Stimulated activated CD8-positive, alpha-beta memory T cell treated with anti-CD3 and anti-CD28 coated beads, Interleukin-4, amount 100 ng/mL, for 48 hours (primary cell): ENCODE measurements at regions not wholly inside any gene's neighbourhood (a gene's known extent, or its start where the extent isn't known, plus 50 kb on each side); places are given as distances from the start of the nearest gene placed in this dataset.
"Not testable (repeated sequence)": the region's sequence is repeated elsewhere in the genome, so short reads cannot be mapped to it uniquely, and the experiment has no call there.

Experiments used
- DNase-seq: peaks from one replicate; pipeline ENCODE4 v3.0.0-alpha.2; 2020

- DNase-seq: no peak
Measured at GRCh38 chr6:144438103-144438502, 153.0 kb downstream of the UTRN start.

- DNase-seq: no peak
Measured at GRCh38 chr6:144439016-144439415, 153.9 kb downstream of the UTRN start.

DNA sequence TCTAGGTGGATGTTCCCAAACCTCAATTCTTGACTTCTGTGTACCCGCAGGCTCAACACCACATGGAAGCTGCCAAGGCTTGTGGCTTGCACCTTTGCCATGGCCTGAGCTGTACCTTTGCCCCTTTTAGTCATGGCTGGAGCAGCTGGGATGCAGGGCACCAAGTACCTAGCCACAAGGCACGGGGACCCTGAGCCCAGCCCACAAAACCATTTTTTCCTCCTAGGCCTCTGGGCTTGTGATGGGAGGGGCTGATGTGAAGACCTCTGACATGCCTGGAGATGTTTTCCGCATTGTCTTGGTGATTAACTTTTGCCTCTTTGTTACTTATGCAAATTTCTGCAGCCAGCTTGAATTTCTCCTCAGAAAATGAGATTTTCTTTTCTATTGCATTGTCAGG, 156.7 kb downstream of the UTRN start:
- DNase-seq: not testable (repeated sequence)

DNA sequence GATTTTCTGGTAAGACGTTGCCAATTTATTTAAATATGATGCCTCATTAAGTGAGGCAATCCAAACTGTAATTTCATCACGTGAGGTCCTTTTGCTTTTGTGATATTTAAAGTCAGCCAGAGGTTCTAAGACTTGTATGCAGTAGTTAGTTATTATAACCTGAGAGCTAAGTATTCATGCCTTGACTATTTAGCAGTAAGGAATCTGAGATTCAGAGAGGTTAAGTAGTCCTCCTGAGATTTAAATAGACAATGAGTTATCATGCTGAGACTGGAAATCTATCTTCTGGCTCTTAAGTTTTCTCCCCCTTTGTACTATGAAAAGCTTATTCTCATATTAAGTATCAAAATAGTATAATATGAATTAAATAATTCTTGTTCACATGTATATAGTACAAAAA, 158.0 kb downstream of the UTRN start:
- DNase-seq: no peak

GRCh38 chr6:144447472-144447871, 162.3 kb downstream of the UTRN start:
- DNase-seq: no peak

- DNase-seq: no peak
Measured at GRCh38 chr6:144449218-144449617, 164.1 kb downstream of the UTRN start.

- no peak for DNase-seq
Measured at GRCh38 chr6:144449911-144450597, 164.9 kb downstream of the UTRN start.

- no peak for DNase-seq
Measured at GRCh38 chr6:144460327-144461095, 175.4 kb downstream of the UTRN start.

DNA sequence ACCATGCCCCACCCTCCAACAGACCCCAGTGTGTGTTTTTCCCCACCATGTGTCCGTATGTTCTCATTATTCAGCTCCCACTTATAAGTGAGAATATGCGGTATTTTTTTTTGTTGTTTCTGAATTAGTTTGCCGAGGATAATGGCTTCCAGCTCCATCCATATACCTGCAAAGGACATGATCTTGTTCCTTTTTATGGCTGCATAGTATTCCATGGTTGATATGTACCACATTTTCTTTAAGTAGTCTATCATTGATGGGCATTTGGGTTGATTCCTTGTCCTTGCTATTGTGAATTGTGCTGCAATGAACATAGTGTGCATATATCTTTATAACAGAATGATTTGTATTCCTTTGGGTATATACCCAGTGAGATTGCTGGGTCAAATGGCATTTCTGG, 176.9 kb downstream of the UTRN start:
- DNase-seq: no peak

DNA sequence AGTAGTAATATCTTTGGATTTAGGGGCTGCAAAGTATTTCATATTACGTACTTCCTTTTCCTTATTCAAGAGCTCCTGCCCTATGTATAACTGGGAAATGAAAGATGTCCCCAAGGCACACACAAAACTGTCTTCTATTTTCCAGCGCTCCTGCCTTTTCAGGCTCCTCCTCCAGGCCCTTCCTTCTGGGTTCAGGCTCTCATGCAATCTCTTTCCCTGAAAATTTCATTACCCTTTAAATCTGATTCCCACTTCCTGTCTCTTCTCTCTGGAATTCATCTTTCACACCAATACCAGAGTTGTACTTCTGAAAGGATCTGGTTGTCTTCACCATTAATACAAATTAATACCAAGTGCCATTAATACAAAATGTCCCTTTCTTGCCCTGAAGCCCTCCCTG, 181.6 kb downstream of the UTRN start:
- no peak for DNase-seq

- DNase-seq: no peak
Measured at GRCh38 chr6:144467172-144467762, 182.1 kb downstream of the UTRN start.

GRCh38 chr6:144467921-144468320, 182.8 kb downstream of the UTRN start:
- DNase-seq: no peak

- DNase-seq: no peak
Measured at GRCh38 chr6:144468709-144469108, 183.6 kb downstream of the UTRN start.

- no peak for DNase-seq
Measured at GRCh38 chr6:144469144-144469575, 184.0 kb downstream of the UTRN start.

DNA sequence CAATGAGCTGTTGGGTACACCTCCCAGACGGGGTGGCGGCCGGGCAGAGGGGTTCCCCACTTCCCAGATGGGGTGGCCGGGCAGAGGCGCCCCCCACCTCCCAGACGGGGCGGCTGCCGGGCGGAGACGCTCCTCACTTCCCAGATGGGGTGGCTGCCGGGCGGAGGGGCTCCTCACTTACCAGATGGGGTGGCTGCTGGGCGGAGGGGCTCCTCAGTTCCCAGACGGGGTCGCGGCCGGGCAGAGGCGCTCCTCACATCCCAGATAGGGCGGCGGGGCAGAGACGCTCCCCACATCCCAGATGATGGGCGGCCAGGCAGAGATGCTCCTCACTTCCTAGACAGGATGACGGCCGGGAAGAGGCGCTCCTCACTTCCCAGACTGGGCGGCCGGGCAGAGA, 185.1 kb downstream of the UTRN start:
- DNase-seq: not testable (repeated sequence)

GRCh38 chr6:144471986-144472385, 186.9 kb downstream of the UTRN start:
- DNase-seq: no peak

DNA sequence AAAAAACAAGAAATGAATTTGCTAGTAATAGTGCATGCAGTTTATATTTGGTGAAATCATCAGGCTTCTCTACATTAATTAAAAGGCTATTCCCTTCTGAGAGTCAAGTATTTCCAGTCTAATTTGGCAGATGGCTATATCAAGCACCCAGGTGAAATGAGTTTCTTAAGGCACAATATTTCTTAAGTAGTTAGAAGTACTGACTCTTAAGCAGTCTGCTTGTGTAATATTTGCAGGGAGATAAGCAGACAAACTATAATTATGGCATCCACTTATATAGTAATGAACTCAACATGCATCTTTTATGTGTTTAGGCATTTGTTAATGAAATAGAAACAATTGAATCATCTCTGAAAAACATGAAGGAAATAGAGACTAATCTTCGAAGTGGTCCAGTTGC, 189.2 kb downstream of the UTRN start:
- DNase-seq: no peak

DNA sequence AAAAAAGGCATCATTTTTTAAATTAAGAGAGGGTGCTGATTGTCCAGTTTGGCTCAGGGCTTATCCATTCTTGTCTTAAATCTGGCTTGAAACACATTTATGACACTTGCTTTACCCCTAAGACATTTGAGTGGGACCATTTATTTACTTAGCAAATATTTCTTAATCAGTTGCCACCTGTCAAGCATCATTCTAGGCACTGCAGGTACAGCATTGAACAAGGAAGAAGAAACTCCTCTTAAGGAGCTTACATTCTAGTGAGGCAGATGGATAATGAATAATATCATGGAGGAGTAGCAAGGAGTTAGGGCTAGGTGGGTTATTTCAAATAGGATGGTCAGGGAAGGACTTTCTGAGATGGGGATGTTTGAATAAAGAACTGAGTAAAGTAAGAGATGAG, 189.8 kb downstream of the UTRN start:
- no peak for DNase-seq

DNA sequence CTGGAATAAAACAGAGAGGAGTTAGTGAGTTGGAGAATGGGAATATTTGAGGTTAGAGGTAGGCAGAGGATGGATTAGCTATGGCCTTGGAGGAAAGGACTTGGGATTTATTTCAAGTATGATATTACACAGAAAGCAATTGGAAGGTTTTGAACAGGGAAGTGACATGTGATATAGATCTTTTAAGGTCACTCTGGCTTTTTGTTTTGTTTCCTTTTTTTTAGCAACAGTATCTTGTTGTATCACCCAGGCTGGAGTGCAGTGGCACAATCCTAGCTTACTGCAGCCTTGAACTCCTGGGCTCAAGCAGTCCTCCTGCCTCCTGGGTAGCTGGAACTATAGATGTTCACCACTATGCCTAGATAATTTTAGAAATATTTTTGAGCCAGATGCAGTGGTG, 190.3 kb downstream of the UTRN start:
- no peak for DNase-seq

- DNase-seq: no peak
Measured at GRCh38 chr6:144476286-144476685, 191.2 kb downstream of the UTRN start.

DNA sequence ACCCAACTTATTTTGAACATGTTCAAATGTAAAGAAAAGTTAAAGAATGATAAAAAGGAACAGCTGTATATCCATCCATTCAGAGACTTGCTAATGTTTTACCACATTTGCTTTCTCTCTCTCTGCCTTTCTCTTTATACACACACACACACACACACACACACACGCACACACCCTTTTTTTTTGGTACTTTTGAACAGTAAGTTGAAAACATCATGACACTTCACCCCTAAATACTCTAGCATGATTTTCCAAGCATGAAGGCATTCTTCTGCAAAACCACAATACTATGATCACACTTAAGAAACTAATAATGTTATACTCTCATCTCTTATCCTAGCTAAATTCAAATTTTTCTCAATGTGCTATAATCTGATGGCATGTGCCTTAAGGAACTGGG, 192.3 kb downstream of the UTRN start:
- no peak for DNase-seq

DNA sequence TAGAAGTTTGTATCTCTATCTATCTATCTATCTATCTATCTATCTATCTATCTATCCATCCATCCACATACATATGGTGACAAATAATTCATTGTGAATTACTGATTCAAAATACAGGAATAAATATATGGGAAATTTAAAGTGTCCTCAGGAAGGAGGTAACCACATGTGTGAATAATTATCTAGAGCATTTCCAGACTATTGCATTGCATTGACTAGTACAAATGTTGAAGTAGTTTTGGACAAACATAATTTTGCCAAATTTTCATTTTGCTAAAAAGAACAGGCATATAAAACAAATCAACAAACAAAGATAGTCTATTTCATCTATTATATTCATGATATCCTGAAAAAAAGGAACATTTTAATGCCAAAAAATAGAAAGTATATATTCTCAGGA, 192.7 kb downstream of the UTRN start:
- DNase-seq: no peak

DNA sequence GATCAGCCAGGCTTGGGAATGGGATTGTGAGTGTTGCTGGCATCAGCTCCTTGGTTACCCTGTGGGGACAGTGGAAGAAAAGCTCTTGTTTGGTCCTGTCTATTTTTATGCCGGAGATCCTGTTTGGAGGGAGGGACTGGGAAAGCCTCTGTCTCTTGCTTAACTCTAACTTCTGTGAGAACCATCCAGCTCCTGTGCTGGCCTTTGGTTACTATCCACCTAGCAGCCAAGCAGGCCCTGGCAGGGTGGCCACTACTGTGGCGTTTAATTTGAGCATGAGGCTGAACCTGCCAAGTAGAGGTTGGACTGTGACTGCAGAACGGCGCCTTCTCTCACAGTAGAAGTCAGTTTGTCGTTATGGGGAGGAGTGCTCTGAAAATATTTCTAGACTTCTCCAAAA, 193.3 kb downstream of the UTRN start:
- DNase-seq: no peak

DNA sequence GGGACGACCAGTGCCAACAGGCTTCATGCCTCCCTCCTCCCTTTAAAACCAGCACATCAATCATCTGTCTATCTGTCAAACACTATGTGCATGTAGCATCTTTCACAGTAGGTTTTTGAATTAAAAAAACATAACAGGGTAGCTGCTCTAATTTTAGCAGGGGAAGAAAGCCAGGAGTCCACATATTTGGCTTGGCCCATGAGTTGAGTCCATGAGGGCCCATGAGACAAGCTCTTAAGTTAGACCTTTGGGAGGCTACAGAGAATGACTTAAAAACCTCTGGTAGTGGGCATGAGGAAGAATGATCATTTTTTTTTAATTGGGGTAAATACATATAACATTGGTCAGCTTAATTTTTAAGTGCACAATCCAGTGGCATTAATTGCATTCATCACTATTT, 194.9 kb downstream of the UTRN start:
- DNase-seq: no peak
